GM23248 (cell line): ENCODE measurements at regions not wholly inside any gene's neighbourhood (a gene's known extent, or its start where the extent isn't known, plus 50 kb on each side); places are given as distances from the start of the nearest gene placed in this dataset.

Source experiments
- DNase-seq: peaks from one replicate; pipeline ENCODE4 v3.0.0-alpha.2; 2015
- H2AFZ ChIP-seq: fragments of 200-600 bp; sonication (generic); 2 replicates; pipeline ENCODE4 v1.6.1; 2016; ENCODE audit warnings: antibody characterized with exemption
- H3F3A ChIP-seq: fragments of 200-600 bp; sonication (generic); 2 replicates; pipeline ENCODE4 v1.6.1; 2016; ENCODE audit warnings: mild to moderate bottlenecking, antibody characterized with exemption, mixed run types; ENCODE audit not compliant: insufficient read depth
- H3K27ac ChIP-seq: fragments of 200-600 bp; sonication (generic); 2 replicates; pipeline ENCODE4 v1.5.1; 2016; ENCODE audit warnings: mild to moderate bottlenecking
- H3K27me3 ChIP-seq: fragments of 200-600 bp; sonication (generic); replicated peaks from 2 replicates; pipeline ENCODE4 v1.6.1; 2016; ENCODE audit warnings: mild to moderate bottlenecking; ENCODE audit not compliant: insufficient read depth
- H3K36me3 ChIP-seq: fragments of 200-600 bp; sonication (generic); 2 replicates; pipeline ENCODE4 v1.6.1; 2016; ENCODE audit warnings: low read depth, mild to moderate bottlenecking
- H3K4me1 ChIP-seq: fragments of 200-600 bp; sonication (generic); 2 replicates; pipeline ENCODE4 v1.6.1; 2016; ENCODE audit warnings: mild to moderate bottlenecking; ENCODE audit not compliant: insufficient read depth
- H3K4me2 ChIP-seq: fragments of 200-600 bp; sonication (generic); one replicate; pipeline ENCODE4 v1.6.1; 2016; ENCODE audit warnings: mild to moderate bottlenecking; ENCODE audit not compliant: unreplicated experiment
- H3K4me3 ChIP-seq: fragments of 200-600 bp; sonication (generic); 2 replicates; pipeline ENCODE4 v1.5.1; 2016; ENCODE audit warnings: mild to moderate bottlenecking
- H3K79me2 ChIP-seq: fragments of 200-600 bp; sonication (generic); 2 replicates; pipeline ENCODE4 v1.6.1; 2016; ENCODE audit warnings: mild to moderate bottlenecking; ENCODE audit not compliant: insufficient read depth
- H3K9ac ChIP-seq: fragments of 200-600 bp; sonication (generic); 2 replicates; pipeline ENCODE4 v1.6.1; 2016; ENCODE audit warnings: mild to moderate bottlenecking
- H3K9me2 ChIP-seq: fragments of 200-600 bp; sonication (generic); 2 replicates; pipeline ENCODE4 v1.6.1; 2016; ENCODE audit warnings: mixed run types, mild to moderate bottlenecking, moderate library complexity; ENCODE audit not compliant: insufficient read depth
- H3K9me3 ChIP-seq: fragments of 200-600 bp; sonication (generic); one replicate; pipeline ENCODE4 v1.6.1; 2017; ENCODE audit warnings: low read depth
- H4K20me1 ChIP-seq: fragments of 200-600 bp; sonication (generic); 2 replicates; pipeline ENCODE4 v1.6.0; 2016; ENCODE audit not compliant: insufficient read depth
- EZH2 ChIP-seq: fragments of 200-600 bp; sonication (generic); IDR thresholded peaks from 2 replicates; pipeline ENCODE4 v1.6.1; 2018; ENCODE audit warnings: antibody characterized with exemption, mild to moderate bottlenecking; ENCODE audit not compliant: insufficient read depth, poor library complexity, severe bottlenecking
- EZH2phosphoT487 ChIP-seq: fragments of 200-600 bp; sonication (generic); IDR thresholded peaks from 2 replicates; pipeline ENCODE4 v1.6.1; 2018; ENCODE audit warnings: antibody characterized with exemption, moderate library complexity, mild to moderate bottlenecking, low read depth; ENCODE audit not compliant: insufficient read depth
- WGBS, 2 experiments: methylation state at CpG; one replicate each; pipeline ENCODE4 v1.1.6; 2015 to 2017; ENCODE audit warnings: low lambda C conversion rate in 2 of 2, low coverage in 1 of 2; ENCODE audit errors: missing lambda C conversion rate in 2 of 2; 5-methylcytosine and 5-hydroxymethylcytosine counted together
- in situ Hi-C: fragments of 300-500 bp; cut with MboI; formaldehyde crosslinking; loops from 2 replicates; pipeline ENCODE4 v1.15.0; 2020

- Histone ChIP-seq H3F3A (no peaks in the 10 kb centered on the region), H3K4me2 (no peak overlapping the region), H3K9me3 (no peaks in the 10 kb centered on the region), H3K79me2 (no peaks in the 10 kb centered on the region), H3K27me3 (no peaks in the 10 kb centered on the region), H3K27ac (no peak overlapping the region), H3K36me3 (no peaks in the 10 kb centered on the region), H2AFZ (no peak overlapping the region), H3K4me1 (no peaks in the 10 kb centered on the region), H4K20me1 (no peaks in the 10 kb centered on the region), H3K4me3 (no peak overlapping the region), H3K9ac (no peak overlapping the region), H3K9me2 (no peaks in the 10 kb centered on the region)
- in situ Hi-C loops: no loop called here
- no peak for TF ChIP-seq EZH2
- TF ChIP-seq EZH2phosphoT487: no peak
- no peak for DNase-seq
Measured at GRCh38 chr10:105503714-105504113, 862.6 kb downstream of the SORCS3 start.

DNA sequence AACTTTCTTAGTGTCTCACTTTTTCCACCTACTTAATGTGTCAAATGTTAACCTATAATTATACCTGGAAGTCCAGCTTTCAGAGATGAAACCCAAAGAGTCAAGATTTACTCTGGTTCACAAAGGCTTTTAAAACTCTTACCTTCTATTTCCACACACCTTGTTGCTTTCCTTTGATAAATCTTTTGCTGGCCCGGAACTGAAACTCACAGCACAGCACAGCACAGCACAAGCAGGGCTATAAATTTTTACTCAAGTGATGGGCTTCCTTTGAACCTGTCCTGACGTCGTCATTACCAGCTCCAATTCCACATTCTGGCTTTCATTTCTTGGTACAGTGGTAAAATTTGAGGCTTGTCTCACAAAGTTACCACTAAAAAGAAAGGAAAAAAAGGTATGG lies 861.0 kb downstream of the SORCS3 start:
- H4K20me1 ChIP-seq: no peaks in the 10 kb centered on the region
- TF ChIP-seq EZH2 (no peak), EZH2phosphoT487 (no peak)
- in situ Hi-C loops: no loop called here
- no peaks in the 10 kb centered on the region for H3K9me3 ChIP-seq
- H3F3A ChIP-seq: no peaks in the 10 kb centered on the region
- no peaks in the 10 kb centered on the region for H3K79me2 ChIP-seq
- H3K27ac ChIP-seq: no peak overlapping the region
- no peak overlapping the region for H2AFZ ChIP-seq
- H3K9ac ChIP-seq: no peak overlapping the region
- no peaks in the 10 kb centered on the region for H3K9me2 ChIP-seq
- 0% methylated on average over 3 of the region's 3 CpGs for WGBS, 2 experiments
- no peak overlapping the region for H3K4me3 ChIP-seq
- no peak for DNase-seq
- H3K27me3 ChIP-seq: no peaks in the 10 kb centered on the region
- no peak overlapping the region for H3K4me2 ChIP-seq
- H3K36me3 ChIP-seq: no peaks in the 10 kb centered on the region
- H3K4me1 ChIP-seq: no peaks in the 10 kb centered on the region

DNA sequence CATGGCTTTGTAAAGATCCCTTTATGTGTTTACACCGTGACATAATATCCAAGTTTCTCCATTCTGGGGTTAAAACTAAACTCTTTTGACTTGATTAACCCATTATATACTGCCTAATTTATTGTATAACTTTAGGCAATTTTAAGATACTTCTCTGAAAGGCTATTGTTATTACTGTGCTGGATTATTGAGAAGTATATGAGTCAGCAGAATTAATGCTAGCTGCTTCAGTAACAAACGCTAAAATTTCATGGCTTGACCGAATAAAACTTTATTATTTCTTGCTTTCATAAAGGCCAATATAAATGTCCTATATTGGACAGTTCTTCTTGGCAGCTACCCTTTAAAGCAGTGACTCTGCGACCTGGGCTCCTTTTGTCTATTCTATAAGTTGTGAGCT lies 853.9 kb downstream of the SORCS3 start:
- Histone ChIP-seq H3K36me3 (no peaks in the 10 kb centered on the region), H3K4me2 (no peak overlapping the region), H3K27ac (no peak overlapping the region), H4K20me1 (no peaks in the 10 kb centered on the region), H3F3A (no peaks in the 10 kb centered on the region), H3K4me3 (no peak overlapping the region), H3K79me2 (no peaks in the 10 kb centered on the region), H3K9me2 (no peaks in the 10 kb centered on the region), H3K9ac (no peak overlapping the region), H3K27me3 (no peaks in the 10 kb centered on the region), H3K4me1 (no peaks in the 10 kb centered on the region), H2AFZ (no peak overlapping the region), H3K9me3 (no peaks in the 10 kb centered on the region)
- no peak for DNase-seq
- TF ChIP-seq EZH2: no peak
- TF ChIP-seq EZH2phosphoT487: no peak
- in situ Hi-C loops: no loop called here
- WGBS, 2 experiments: 36 to 37% methylated on average over 4 of the region's 4 CpGs

DNA sequence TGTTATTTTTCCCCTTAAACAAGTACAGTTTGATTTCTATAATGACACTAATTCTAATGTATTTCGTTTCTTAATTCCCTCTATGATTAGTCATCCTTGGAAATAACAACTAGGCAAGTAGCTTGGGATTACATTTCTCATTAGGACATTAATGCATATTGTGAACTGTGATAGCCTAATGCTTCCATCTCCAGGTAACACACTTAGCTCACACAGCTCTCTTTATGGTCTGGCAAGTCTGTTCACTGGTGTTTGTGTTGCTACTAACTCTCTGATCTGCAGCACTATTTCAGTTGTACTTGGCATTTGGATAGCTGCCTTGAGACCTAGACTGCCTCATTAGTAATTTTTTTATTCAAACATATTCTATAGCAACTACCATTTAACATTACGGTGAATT lies 853.2 kb downstream of the SORCS3 start:
- no peak for DNase-seq
- Histone ChIP-seq H3K9ac (no peak overlapping the region), H3K4me3 (no peak overlapping the region), H4K20me1 (no peaks in the 10 kb centered on the region), H3K36me3 (no peaks in the 10 kb centered on the region), H3K27me3 (no peaks in the 10 kb centered on the region), H3K9me3 (no peaks in the 10 kb centered on the region), H3K9me2 (no peaks in the 10 kb centered on the region), H3K27ac (no peak overlapping the region), H3K79me2 (no peaks in the 10 kb centered on the region), H3K4me1 (no peaks in the 10 kb centered on the region), H3K4me2 (no peak overlapping the region), H3F3A (no peaks in the 10 kb centered on the region), H2AFZ (no peak overlapping the region)
- in situ Hi-C loops: no loop called here
- no peak for TF ChIP-seq EZH2phosphoT487
- no peak for TF ChIP-seq EZH2
- WGBS, 2 experiments: 13 to 16% methylated on average over 2 of the region's 2 CpGs

- Histone ChIP-seq H3F3A (no peaks in the 10 kb centered on the region), H3K27ac (no peak overlapping the region), H4K20me1 (no peaks in the 10 kb centered on the region), H2AFZ (no peak overlapping the region), H3K9me3 (no peaks in the 10 kb centered on the region), H3K36me3 (no peaks in the 10 kb centered on the region), H3K9me2 (no peaks in the 10 kb centered on the region), H3K9ac (no peak overlapping the region), H3K79me2 (no peaks in the 10 kb centered on the region), H3K4me3 (no peak overlapping the region), H3K27me3 (no peaks in the 10 kb centered on the region), H3K4me1 (no peaks in the 10 kb centered on the region), H3K4me2 (no peak overlapping the region)
- 2 to 3% methylated on average over 4 of the region's 4 CpGs for WGBS, 2 experiments
- TF ChIP-seq EZH2phosphoT487 (no peak), EZH2 (no peak)
- in situ Hi-C loops: no loop called here
- no peak for DNase-seq
Measured at GRCh38 chr10:105473170-105473569, 832.1 kb downstream of the SORCS3 start.
